ENCODE measurements at regions not wholly inside any gene's neighbourhood (a gene's known extent, or its start where the extent isn't known, plus 50 kb on each side); places are given as distances from the start of the nearest gene placed in this dataset.

GRCh38 chr14:48584031-48584430, 908.6 kb upstream of the MDGA2 start:
- 71% methylated on average over 2 of the region's 2 CpGs for WGBS
- H3K9ac ChIP-seq (ENCODE audit: low read depth in 1 of 2, low read length in 2 of 2): no peak overlapping the region
- H3K4me3 ChIP-seq (ENCODE audit: low read depth in 1 of 3, low read length in 3 of 3): no peak overlapping the region
- no peaks in the 10 kb centered on the region for H3K36me3 ChIP-seq (ENCODE audit: control insufficient read depth in 4 of 4, insufficient read depth in 3 of 4, low read depth in 1 of 4, low read length in 3 of 4)
- no peak for DNase-seq (ENCODE audit: low spot score)
- no peaks in the 10 kb centered on the region for H3K27me3 ChIP-seq (ENCODE audit: control insufficient read depth in 4 of 4, insufficient read depth in 4 of 4, low read length in 3 of 4)
- TF ChIP-seq, protein P1, sequence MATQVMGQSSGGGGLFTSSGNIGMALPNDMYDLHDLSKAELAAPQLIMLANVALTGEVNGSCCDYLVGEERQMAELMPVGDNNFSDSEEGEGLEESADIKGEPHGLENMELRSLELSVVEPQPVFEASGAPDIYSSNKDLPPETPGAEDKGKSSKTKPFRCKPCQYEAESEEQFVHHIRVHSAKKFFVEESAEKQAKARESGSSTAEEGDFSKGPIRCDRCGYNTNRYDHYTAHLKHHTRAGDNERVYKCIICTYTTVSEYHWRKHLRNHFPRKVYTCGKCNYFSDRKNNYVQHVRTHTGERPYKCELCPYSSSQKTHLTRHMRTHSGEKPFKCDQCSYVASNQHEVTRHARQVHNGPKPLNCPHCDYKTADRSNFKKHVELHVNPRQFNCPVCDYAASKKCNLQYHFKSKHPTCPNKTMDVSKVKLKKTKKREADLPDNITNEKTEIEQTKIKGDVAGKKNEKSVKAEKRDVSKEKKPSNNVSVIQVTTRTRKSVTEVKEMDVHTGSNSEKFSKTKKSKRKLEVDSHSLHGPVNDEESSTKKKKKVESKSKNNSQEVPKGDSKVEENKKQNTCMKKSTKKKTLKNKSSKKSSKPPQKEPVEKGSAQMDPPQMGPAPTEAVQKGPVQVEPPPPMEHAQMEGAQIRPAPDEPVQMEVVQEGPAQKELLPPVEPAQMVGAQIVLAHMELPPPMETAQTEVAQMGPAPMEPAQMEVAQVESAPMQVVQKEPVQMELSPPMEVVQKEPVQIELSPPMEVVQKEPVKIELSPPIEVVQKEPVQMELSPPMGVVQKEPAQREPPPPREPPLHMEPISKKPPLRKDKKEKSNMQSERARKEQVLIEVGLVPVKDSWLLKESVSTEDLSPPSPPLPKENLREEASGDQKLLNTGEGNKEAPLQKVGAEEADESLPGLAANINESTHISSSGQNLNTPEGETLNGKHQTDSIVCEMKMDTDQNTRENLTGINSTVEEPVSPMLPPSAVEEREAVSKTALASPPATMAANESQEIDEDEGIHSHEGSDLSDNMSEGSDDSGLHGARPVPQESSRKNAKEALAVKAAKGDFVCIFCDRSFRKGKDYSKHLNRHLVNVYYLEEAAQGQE (IDR thresholded peaks at IDR 0.05): no peak
- TF ChIP-seq, protein P2, sequence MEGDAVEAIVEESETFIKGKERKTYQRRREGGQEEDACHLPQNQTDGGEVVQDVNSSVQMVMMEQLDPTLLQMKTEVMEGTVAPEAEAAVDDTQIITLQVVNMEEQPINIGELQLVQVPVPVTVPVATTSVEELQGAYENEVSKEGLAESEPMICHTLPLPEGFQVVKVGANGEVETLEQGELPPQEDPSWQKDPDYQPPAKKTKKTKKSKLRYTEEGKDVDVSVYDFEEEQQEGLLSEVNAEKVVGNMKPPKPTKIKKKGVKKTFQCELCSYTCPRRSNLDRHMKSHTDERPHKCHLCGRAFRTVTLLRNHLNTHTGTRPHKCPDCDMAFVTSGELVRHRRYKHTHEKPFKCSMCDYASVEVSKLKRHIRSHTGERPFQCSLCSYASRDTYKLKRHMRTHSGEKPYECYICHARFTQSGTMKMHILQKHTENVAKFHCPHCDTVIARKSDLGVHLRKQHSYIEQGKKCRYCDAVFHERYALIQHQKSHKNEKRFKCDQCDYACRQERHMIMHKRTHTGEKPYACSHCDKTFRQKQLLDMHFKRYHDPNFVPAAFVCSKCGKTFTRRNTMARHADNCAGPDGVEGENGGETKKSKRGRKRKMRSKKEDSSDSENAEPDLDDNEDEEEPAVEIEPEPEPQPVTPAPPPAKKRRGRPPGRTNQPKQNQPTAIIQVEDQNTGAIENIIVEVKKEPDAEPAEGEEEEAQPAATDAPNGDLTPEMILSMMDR (IDR thresholded peaks at IDR 0.05; ENCODE audit: low read depth, low read length, missing input control): no peak
- TF ChIP-seq RXRA (IDR thresholded peaks at IDR 0.05) (no peak), SP1 (IDR thresholded peaks at IDR 0.05) (no peak), YY1 (IDR thresholded peaks at IDR 0.05) (no peak), NR2F2 (IDR thresholded peaks at IDR 0.05) (no peak), JUND (IDR thresholded peaks at IDR 0.05) (no peak), ATF3 (IDR thresholded peaks at IDR 0.05) (no peak), FOXA1 (IDR thresholded peaks at IDR 0.05) (no peak), RAD21 (IDR thresholded peaks at IDR 0.05) (no peak), TAF1 (conservative IDR thresholded peaks at IDR 0.05) (no peak), EGR1 (IDR thresholded peaks at IDR 0.05; ENCODE audit: low read depth in 2 of 2) (no peak), GABPA (IDR thresholded peaks at IDR 0.05 in 1 of 2, conservative IDR thresholded peaks at IDR 0.05 in 1 of 2) (no peak), HNF4A (conservative IDR thresholded peaks at IDR 0.05) (no peak), MAX (IDR thresholded peaks at IDR 0.05) (no peak), FOXA2 (IDR thresholded peaks at IDR 0.05) (no peak), HNF4G (IDR thresholded peaks at IDR 0.05) (no peak)
- TF ChIP-seq, protein P3, sequence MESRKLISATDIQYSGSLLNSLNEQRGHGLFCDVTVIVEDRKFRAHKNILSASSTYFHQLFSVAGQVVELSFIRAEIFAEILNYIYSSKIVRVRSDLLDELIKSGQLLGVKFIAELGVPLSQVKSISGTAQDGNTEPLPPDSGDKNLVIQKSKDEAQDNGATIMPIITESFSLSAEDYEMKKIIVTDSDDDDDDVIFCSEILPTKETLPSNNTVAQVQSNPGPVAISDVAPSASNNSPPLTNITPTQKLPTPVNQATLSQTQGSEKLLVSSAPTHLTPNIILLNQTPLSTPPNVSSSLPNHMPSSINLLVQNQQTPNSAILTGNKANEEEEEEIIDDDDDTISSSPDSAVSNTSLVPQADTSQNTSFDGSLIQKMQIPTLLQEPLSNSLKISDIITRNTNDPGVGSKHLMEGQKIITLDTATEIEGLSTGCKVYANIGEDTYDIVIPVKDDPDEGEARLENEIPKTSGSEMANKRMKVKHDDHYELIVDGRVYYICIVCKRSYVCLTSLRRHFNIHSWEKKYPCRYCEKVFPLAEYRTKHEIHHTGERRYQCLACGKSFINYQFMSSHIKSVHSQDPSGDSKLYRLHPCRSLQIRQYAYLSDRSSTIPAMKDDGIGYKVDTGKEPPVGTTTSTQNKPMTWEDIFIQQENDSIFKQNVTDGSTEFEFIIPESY (IDR thresholded peaks at IDR 0.05): no peak
- H3K27ac ChIP-seq (ENCODE audit: low read depth in 1 of 2, low read length in 2 of 2): no peak overlapping the region
- no peaks in the 10 kb centered on the region for H3K9me3 ChIP-seq (ENCODE audit: control insufficient read depth in 4 of 4, low read length in 3 of 4)
- no peaks in the 10 kb centered on the region for H3K4me1 ChIP-seq (ENCODE audit: control insufficient read depth in 4 of 4, insufficient read depth in 4 of 4, low read length in 3 of 4)
